K562 (cell line): ENCODE measurements at regions not wholly inside any gene's neighbourhood (a gene's known extent, or its start where the extent isn't known, plus 50 kb on each side); places are given as distances from the start of the nearest gene placed in this dataset.

Experiments used
- ATF3 ChIP-seq, 2 experiments: fragments of 450-650 bp in 1 of 2; sonication (generic) in 1 of 2; formaldehyde crosslinking in 1 of 2; IDR thresholded peaks in 1 of 2; conservative IDR thresholded peaks in 1 of 2; 2 replicates each; pipeline versions ENCODE4 v1.6.1 to v1.8.1; 2016 to 2023; ENCODE audit warnings: mild to moderate bottlenecking in 2 of 2, moderate library complexity in 2 of 2, inconsistent platforms in 1 of 2, missing genetic modification reagents in 1 of 2
- CBFB ChIP-seq: sonication (generic); formaldehyde crosslinking; IDR thresholded peaks from 2 replicates; pipeline ENCODE4 v1.4.0; 2020; ENCODE audit warnings: mild to moderate bottlenecking, missing genetic modification reagents
- CHD2 ChIP-seq: IDR thresholded peaks from 2 replicates; pipeline ENCODE4 v1.6.1; 2011; ENCODE audit warnings: low read depth, low read length
- CTCF ChIP-seq, 3 experiments: IDR thresholded peaks in 2 of 3; conservative IDR thresholded peaks in 1 of 3; 2 replicates each; pipeline ENCODE4 v1.5.1; 2011 to 2012; ENCODE audit warnings: low read length in 3 of 3, mild to moderate bottlenecking in 3 of 3, control low read depth in 2 of 3, improper control_type of control experiment in 1 of 3, inconsistent platforms in 1 of 3, low read depth in 1 of 3, mixed read lengths in 1 of 3, moderate library complexity in 1 of 3; ENCODE audit not compliant: insufficient read depth in 2 of 3
- ETS1 ChIP-seq: conservative IDR thresholded peaks from 2 replicates; pipeline ENCODE4 v1.6.1; 2011; ENCODE audit warnings: low read depth, mild to moderate bottlenecking, low read length; ENCODE audit not compliant: control insufficient read depth
- HDAC3 ChIP-seq: fragments of 450-650 bp; IDR thresholded peaks from 2 replicates; pipeline ENCODE4 v1.6.1; 2018; ENCODE audit warnings: borderline replicate concordance, mild to moderate bottlenecking, moderate library complexity; ENCODE audit not compliant: partially characterized antibody
- ILK ChIP-seq: fragments of 450-650 bp; IDR thresholded peaks from 2 replicates; pipeline ENCODE4 v1.6.1; 2016; ENCODE audit warnings: missing genetic modification characterization, low read depth, mild to moderate bottlenecking, missing compliant biosample characterization, moderate library complexity, borderline replicate concordance
- SRSF9 ChIP-seq: fragments of 200-400 bp; formaldehyde crosslinking; IDR thresholded peaks from 2 replicates; pipeline ENCODE4 v1.6.1; 2017; ENCODE audit warnings: low read depth, low read length, borderline replicate concordance
- TBL1XR1 ChIP-seq, 2 experiments: IDR thresholded peaks; 2 replicates each; pipeline ENCODE4 v1.6.1; 2012; ENCODE audit warnings: improper control_type of control experiment in 2 of 2, low read length in 2 of 2, mild to moderate bottlenecking in 1 of 2
- TFAP4 ChIP-seq: sonication (generic); formaldehyde crosslinking; IDR thresholded peaks from 2 replicates; pipeline ENCODE4 v1.8.0; 2022; ENCODE audit warnings: missing genetic modification reagents, mild to moderate bottlenecking, moderate library complexity, borderline replicate concordance
- ZBTB40 ChIP-seq, 2 experiments: fragments of 450-650 bp in 1 of 2; sonication (generic) in 1 of 2; formaldehyde crosslinking in 1 of 2; IDR thresholded peaks; 2 replicates each; pipeline versions ENCODE4 v1.7.1 to v1.9.0; 2016 to 2022; ENCODE audit warnings: inconsistent platforms in 1 of 2, mild to moderate bottlenecking in 1 of 2, missing genetic modification reagents in 1 of 2
- ZNF324 ChIP-seq: fragments of 250-450 bp; sonication (Bioruptor Pico); IDR thresholded peaks from 2 replicates; pipeline ENCODE4 v1.4.0; 2020; ENCODE audit warnings: mild to moderate bottlenecking

- TF ChIP-seq ETS1 (no peak), SRSF9 (no peak), ATF3 (IDR thresholded peaks at IDR 0.05) (no peak), ATF3 (CRISPR knock-in tag; conservative IDR thresholded peaks at IDR 0.05) (no peak), HDAC3 (no peak), ZBTB40 (IDR thresholded peaks at IDR 0.05) (no peak), ZBTB40 (CRISPR knock-in tag; IDR thresholded peaks at IDR 0.05) (no peak), CTCF (IDR thresholded peaks at IDR 0.05 in 2 of 3, conservative IDR thresholded peaks at IDR 0.05 in 1 of 3; ENCODE audit: insufficient read depth in 2 of 3, low read depth in 1 of 3, low read length in 3 of 3) (peak; percentile 55 to 79 (median 66); a peak in 5 of 6 replicates), CHD2 (no peak), ILK (tag) (no peak), TBL1XR1 (IDR thresholded peaks at IDR 0.05; ENCODE audit: low read length in 2 of 2) (no peak), ZNF324 (CRISPR knock-in tag) (no peak), CBFB (CRISPR knock-in tag) (no peak), TFAP4 (no peak)
These were observed 52.1 kb downstream of the CYRIA start (continued) for GRCh38 chr2:16613539-16614011.
